NAMALWA (cell line): ENCODE measurements at regions not wholly inside any gene's neighbourhood (a gene's known extent, or its start where the extent isn't known, plus 50 kb on each side); places are given as distances from the start of the nearest gene placed in this dataset.

Source experiments
- DNase-seq: peaks from one replicate; pipeline ENCODE4 v3.0.0-alpha.2; 2015; ENCODE audit warnings: low spot score

- no peak for DNase-seq
Observed at GRCh38 chrX:10288373-10288975, 131.7 kb downstream of the CLCN4 start.

- no peak for DNase-seq
Observed at GRCh38 chrX:10296576-10296975, 139.8 kb downstream of the CLCN4 start.

GRCh38 chrX:10310511-10310910, 153.7 kb downstream of the CLCN4 start:
- DNase-seq = no peak

GRCh38 chrX:10314530-10315104, 157.8 kb downstream of the CLCN4 start:
- DNase-seq = no peak

- DNase-seq = no peak
Observed at GRCh38 chrX:10325611-10326010, 168.8 kb downstream of the CLCN4 start.

- peak; percentile 25 for DNase-seq
Observed at GRCh38 chrX:10326578-10326977, 169.8 kb downstream of the CLCN4 start.

- DNase-seq = no peak
Observed at GRCh38 chrX:10327651-10328050, 170.9 kb downstream of the CLCN4 start.

- no peak for DNase-seq
Observed at GRCh38 chrX:10329984-10330383, 173.2 kb downstream of the CLCN4 start.

GRCh38 chrX:10341309-10341708, 184.5 kb downstream of the CLCN4 start:
- no peak for DNase-seq

- DNase-seq = no peak
Observed at GRCh38 chrX:10350221-10350620, 193.4 kb downstream of the CLCN4 start.

- no peak for DNase-seq
Observed at GRCh38 chrX:10350981-10351380, 194.2 kb downstream of the CLCN4 start.

- DNase-seq = no peak
Observed at GRCh38 chrX:10352536-10352935, 195.8 kb downstream of the CLCN4 start.

- DNase-seq = no peak
Observed at GRCh38 chrX:10356979-10357378, 200.2 kb downstream of the CLCN4 start.

GRCh38 chrX:10358958-10359357, 202.2 kb downstream of the CLCN4 start:
- no peak for DNase-seq

GRCh38 chrX:10360116-10360515, 203.3 kb downstream of the CLCN4 start:
- DNase-seq = no peak

- no peak for DNase-seq
Observed at GRCh38 chrX:10365532-10366265, 208.9 kb downstream of the CLCN4 start.

GRCh38 chrX:10367406-10367805, 210.6 kb downstream of the CLCN4 start:
- no peak for DNase-seq

- DNase-seq = no peak
Observed at GRCh38 chrX:10370976-10371375, 214.2 kb downstream of the CLCN4 start.

- no peak for DNase-seq
Observed at GRCh38 chrX:10377427-10377826, 220.7 kb downstream of the CLCN4 start.

GRCh38 chrX:10379878-10380277, 223.1 kb downstream of the CLCN4 start:
- DNase-seq = no peak

GRCh38 chrX:10380300-10380699, 223.5 kb downstream of the CLCN4 start:
- no peak for DNase-seq

GRCh38 chrX:10381193-10381592, 224.4 kb downstream of the CLCN4 start:
- DNase-seq = no peak

GRCh38 chrX:10387011-10387410, 230.2 kb downstream of the CLCN4 start:
- no peak for DNase-seq

- DNase-seq = no peak
Observed at GRCh38 chrX:10390187-10390586, 230.2 kb downstream of the MID1 start.
